Gastroesophageal sphincter (tissue), 4 donors: ENCODE measurements at regions not wholly inside any gene's neighbourhood (a gene's known extent, or its start where the extent isn't known, plus 50 kb on each side); places are given as distances from the start of the nearest gene placed in this dataset.

ENCODE experiments used
- ATAC-seq: fragments of 150-250 bp; one replicate; pipeline ENCODE4 v1.9.1; 2016; ENCODE audit warnings: mild to moderate bottlenecking, moderate library complexity
- H3K27ac ChIP-seq, 4 donors: fragments of 200-600 bp; sonication (generic) in 3 of 4; 1 replicate in 3 of 4; 2 replicates in 1 of 4; pipeline ENCODE4 v1.5.1; 2016 to 2019
- H3K27me3 ChIP-seq: fragments of 200-600 bp; sonication (generic); one replicate; pipeline ENCODE4 v1.5.1; 2019
- H3K36me3 ChIP-seq, 2 donors: fragments of 200-600 bp; sonication (generic); one replicate each; pipeline ENCODE4 v1.5.1; 2019; ENCODE audit warnings: control low read depth in 1 of 2
- H3K4me1 ChIP-seq, 3 donors: fragments of 200-600 bp; sonication (generic); 1 replicate in 2 of 3; 2 replicates in 1 of 3; pipeline ENCODE4 v1.5.1; 2016 to 2019; ENCODE audit warnings: control low read depth in 2 of 3
- H3K4me3 ChIP-seq, 2 donors: fragments of 200-600 bp; sonication (generic); one replicate each; pipeline ENCODE4 v1.5.1; 2019; ENCODE audit warnings: mild to moderate bottlenecking in 1 of 2, moderate library complexity in 1 of 2
- H3K9me3 ChIP-seq, 3 donors: fragments of 200-600 bp; sonication (generic); one replicate each; pipeline ENCODE4 v1.5.1; 2017 to 2019; ENCODE audit warnings: control low read depth in 2 of 3
- EP300 ChIP-seq: sonication (generic); formaldehyde crosslinking; IDR thresholded peaks from one replicate; pipeline ENCODE4 v1.6.1; 2017; ENCODE audit warnings: antibody characterized with exemption, mild to moderate bottlenecking
- POLR2A ChIP-seq, 2 donors: fragments of 450-650 bp; IDR thresholded peaks; one replicate each; pipeline ENCODE4 v1.6.1; 2017; ENCODE audit warnings: antibody characterized with exemption in 2 of 2, mild to moderate bottlenecking in 2 of 2, moderate library complexity in 1 of 2
- POLR2AphosphoS5 ChIP-seq: sonication (generic); formaldehyde crosslinking; IDR thresholded peaks from one replicate; pipeline ENCODE4 v1.6.1; 2017; ENCODE audit warnings: antibody characterized with exemption
- WGBS, 2 donors: methylation state at CpG; one replicate each; pipeline ENCODE4 v1.1.5; 2018; ENCODE audit warnings: low coverage in 1 of 2; 5-methylcytosine and 5-hydroxymethylcytosine counted together
- TF ChIP-seq, protein P1 (sequence below), 4 experiments: fragments of 200-600 bp in 2 of 4; fragments of 450-650 bp in 2 of 4; sonication (generic) in 1 of 4; IDR thresholded peaks; one replicate each; pipeline ENCODE4 v1.5.1; 2017 to 2019; ENCODE audit warnings: antibody characterized with exemption in 4 of 4, mild to moderate bottlenecking in 2 of 4, moderate library complexity in 2 of 4

DNA sequence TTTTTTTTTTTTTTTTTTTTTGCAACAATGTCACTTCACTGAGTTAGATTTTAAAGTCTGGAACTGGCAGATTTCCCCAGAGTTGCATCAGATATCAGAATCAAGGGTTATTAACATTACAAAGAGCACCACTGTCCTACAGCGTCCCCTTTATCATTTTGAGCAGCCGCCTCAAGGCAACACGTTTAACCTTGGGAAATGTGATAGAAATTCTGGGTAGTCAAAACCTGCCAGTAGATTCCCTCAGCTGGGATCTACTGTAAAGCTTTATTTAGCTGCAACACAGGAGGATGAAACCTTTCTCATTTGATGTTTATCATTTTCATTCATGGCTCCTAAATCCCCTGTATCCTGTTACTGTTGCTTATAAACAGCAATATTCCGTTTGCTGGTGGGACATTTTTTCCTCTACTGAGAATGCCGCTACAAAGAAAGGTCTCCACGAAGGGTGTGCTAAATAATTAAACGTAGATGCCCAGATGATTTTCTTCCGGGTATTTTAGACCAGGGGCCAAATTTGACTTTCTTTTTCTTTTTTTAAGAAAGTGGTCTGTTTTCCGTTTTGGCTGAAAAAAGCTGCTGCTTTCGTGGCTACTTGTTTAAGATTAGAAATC lies 436.1 kb upstream of the GOT2 start:
- Histone ChIP-seq H3K9me3 (no peaks in the 10 kb centered on the region), H3K27ac (no peak overlapping the region), H3K4me1 (peaks cover 0 to 6% (median 4%) of the 10 kb centered on the region in 3 donors), H3K36me3 (no peaks in the 10 kb centered on the region), H3K4me3 (no peak overlapping the region), H3K27me3 (no peaks in the 10 kb centered on the region)
- no peak for TF ChIP-seq POLR2A (IDR thresholded peaks at IDR 0.05)
- no peak for TF ChIP-seq EP300
- TF ChIP-seq, protein P1, sequence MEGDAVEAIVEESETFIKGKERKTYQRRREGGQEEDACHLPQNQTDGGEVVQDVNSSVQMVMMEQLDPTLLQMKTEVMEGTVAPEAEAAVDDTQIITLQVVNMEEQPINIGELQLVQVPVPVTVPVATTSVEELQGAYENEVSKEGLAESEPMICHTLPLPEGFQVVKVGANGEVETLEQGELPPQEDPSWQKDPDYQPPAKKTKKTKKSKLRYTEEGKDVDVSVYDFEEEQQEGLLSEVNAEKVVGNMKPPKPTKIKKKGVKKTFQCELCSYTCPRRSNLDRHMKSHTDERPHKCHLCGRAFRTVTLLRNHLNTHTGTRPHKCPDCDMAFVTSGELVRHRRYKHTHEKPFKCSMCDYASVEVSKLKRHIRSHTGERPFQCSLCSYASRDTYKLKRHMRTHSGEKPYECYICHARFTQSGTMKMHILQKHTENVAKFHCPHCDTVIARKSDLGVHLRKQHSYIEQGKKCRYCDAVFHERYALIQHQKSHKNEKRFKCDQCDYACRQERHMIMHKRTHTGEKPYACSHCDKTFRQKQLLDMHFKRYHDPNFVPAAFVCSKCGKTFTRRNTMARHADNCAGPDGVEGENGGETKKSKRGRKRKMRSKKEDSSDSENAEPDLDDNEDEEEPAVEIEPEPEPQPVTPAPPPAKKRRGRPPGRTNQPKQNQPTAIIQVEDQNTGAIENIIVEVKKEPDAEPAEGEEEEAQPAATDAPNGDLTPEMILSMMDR (IDR thresholded peaks at IDR 0.05) = no peak
- TF ChIP-seq POLR2AphosphoS5 = no peak
- ATAC-seq = no peak
- 42 to 48% methylated on average over 10 of the region's 10 CpGs for WGBS, 2 donors

DNA sequence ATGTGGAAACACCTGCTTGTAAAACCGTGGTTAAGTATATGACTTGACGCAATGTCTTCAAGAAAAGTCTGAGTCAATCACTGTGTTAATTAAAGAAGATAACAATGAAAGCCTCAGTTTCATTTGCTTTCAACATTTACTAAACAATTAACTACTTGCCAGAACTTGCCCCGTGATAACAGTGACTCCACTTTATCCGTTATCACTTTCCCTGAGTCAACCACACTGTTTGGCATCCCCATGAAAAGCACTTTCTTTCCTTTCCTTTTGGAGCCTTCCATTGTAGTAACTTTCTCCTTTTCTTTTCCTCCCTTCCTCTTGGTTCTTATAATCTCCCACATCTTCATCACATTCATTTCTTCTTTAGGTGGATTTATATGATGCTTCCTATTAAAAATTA lies 435.1 kb upstream of the GOT2 start:
- 25 to 45% methylated on average over 4 of the region's 4 CpGs for WGBS, 2 donors
- ATAC-seq = no peak
- Histone ChIP-seq H3K4me3 (no peak overlapping the region), H3K9me3 (no peaks in the 10 kb centered on the region), H3K27me3 (no peaks in the 10 kb centered on the region), H3K27ac (no peak overlapping the region), H3K36me3 (no peaks in the 10 kb centered on the region), H3K4me1 (peaks cover 0 to 6% (median 4%) of the 10 kb centered on the region in 3 donors)
- TF ChIP-seq POLR2A (IDR thresholded peaks at IDR 0.05) (no peak), EP300 (no peak), POLR2AphosphoS5 (no peak)
- TF ChIP-seq, protein P1 (IDR thresholded peaks at IDR 0.05) = no peak

DNA sequence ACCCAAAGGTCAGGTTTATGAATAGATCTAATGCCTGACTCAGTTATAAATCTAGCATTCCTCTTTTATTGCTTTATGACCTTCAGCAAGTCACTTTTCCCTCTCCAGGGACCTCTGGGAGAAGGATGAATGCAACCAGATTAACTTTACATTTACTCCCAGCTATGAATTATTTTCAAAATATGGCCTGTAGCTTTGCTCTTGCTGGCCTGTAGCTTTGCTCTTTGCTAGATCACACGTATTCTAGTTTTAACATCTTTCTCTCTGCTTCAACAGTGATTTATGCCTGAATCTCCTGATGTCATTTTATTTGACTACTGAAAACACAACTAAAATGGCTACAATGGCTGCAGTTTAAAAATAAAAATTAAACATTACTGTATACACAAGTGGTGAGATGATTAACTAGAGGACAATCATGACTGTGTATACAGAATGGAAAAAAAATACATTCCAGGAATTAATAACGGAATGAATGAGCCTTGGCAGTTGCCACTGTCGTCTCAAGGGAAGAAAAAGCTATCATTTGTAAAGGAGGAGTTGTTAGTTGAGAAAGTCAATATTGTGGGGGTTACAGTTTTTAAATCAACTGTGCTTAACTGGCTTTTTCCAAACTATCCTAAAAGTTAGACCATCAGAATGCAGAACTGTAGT lies 434.5 kb upstream of the GOT2 start:
- no peaks in the 10 kb centered on the region for H3K9me3 ChIP-seq

DNA sequence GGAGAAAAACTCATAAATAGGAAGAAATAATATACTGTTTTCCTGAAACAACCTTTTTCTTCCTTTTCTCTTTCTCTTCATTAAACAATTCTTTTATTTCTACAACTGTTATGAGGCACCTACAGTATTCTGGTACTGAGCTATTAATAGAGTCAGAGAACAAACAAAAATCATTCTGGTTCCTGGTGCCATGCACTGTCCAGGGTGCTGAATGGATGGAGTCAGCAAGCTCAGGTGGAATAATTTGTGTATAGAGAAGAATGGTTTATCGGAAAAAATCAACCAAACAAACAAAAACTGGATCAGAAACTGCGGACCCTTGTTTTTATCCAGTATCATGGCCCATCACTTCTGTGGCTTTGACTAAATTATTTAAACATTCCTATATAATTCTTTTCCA lies 430.3 kb upstream of the GOT2 start:
- Histone ChIP-seq H3K4me1 (peaks cover 0 to 6% (median 4%) of the 10 kb centered on the region in 3 donors), H3K36me3 (no peaks in the 10 kb centered on the region), H3K27ac (no peak overlapping the region), H3K9me3 (no peaks in the 10 kb centered on the region), H3K27me3 (no peaks in the 10 kb centered on the region), H3K4me3 (no peak overlapping the region)
- ATAC-seq = no peak
- 63 to 67% methylated on average over 2 of the region's 2 CpGs for WGBS, 2 donors
- no peak for TF ChIP-seq POLR2A (IDR thresholded peaks at IDR 0.05)
- TF ChIP-seq EP300 = no peak
- no peak for TF ChIP-seq POLR2AphosphoS5
- TF ChIP-seq, protein P1 (IDR thresholded peaks at IDR 0.05) = no peak

More for the DNA sequence above, 434.5 kb upstream of the GOT2 start:
- Histone ChIP-seq H3K27me3 (no peaks in the 10 kb centered on the region), H3K4me1 (peaks cover 0 to 6% (median 4%) of the 10 kb centered on the region in 3 donors), H3K36me3 (no peaks in the 10 kb centered on the region), H3K4me3 (no peak overlapping the region), H3K27ac (no peak overlapping the region)
- WGBS, 2 donors = 10 to 11% methylated on average over 3 of the region's 3 CpGs
- no peak for ATAC-seq
- TF ChIP-seq POLR2A (IDR thresholded peaks at IDR 0.05) (no peak), EP300 (no peak), POLR2AphosphoS5 (no peak)
- TF ChIP-seq, protein P1 (IDR thresholded peaks at IDR 0.05) = no peak
